ENCODE measurements at regions not wholly inside any gene's neighbourhood (a gene's known extent, or its start where the extent isn't known, plus 50 kb on each side); places are given as distances from the start of the nearest gene placed in this dataset.

- TF ChIP-seq POLR2A (IDR thresholded peaks at IDR 0.05), result no peak
- TF ChIP-seq, protein P1, sequence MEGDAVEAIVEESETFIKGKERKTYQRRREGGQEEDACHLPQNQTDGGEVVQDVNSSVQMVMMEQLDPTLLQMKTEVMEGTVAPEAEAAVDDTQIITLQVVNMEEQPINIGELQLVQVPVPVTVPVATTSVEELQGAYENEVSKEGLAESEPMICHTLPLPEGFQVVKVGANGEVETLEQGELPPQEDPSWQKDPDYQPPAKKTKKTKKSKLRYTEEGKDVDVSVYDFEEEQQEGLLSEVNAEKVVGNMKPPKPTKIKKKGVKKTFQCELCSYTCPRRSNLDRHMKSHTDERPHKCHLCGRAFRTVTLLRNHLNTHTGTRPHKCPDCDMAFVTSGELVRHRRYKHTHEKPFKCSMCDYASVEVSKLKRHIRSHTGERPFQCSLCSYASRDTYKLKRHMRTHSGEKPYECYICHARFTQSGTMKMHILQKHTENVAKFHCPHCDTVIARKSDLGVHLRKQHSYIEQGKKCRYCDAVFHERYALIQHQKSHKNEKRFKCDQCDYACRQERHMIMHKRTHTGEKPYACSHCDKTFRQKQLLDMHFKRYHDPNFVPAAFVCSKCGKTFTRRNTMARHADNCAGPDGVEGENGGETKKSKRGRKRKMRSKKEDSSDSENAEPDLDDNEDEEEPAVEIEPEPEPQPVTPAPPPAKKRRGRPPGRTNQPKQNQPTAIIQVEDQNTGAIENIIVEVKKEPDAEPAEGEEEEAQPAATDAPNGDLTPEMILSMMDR (IDR thresholded peaks at IDR 0.05), result no peak
- TF ChIP-seq EP300 (IDR thresholded peaks at IDR 0.05), result no peak
Measured at GRCh38 chr12:63305901-63306875, 155.2 kb upstream of the AVPR1A start.
